ENCODE measurements at regions not wholly inside any gene's neighbourhood (a gene's known extent, or its start where the extent isn't known, plus 50 kb on each side); places are given as distances from the start of the nearest gene placed in this dataset.

GRCh38 chr3:71998995-71999673, 214.2 kb upstream of the PROK2 start (continued):
- TF ChIP-seq USF2 (IDR thresholded peaks at IDR 0.05; ENCODE audit: low read length) (no peak), MAX (IDR thresholded peaks at IDR 0.05) (no peak)

Data from H1 (cell line).